CD4-positive, CD25-positive, alpha-beta regulatory T cell (primary cell): ENCODE measurements at regions not wholly inside any gene's neighbourhood (a gene's known extent, or its start where the extent isn't known, plus 50 kb on each side); places are given as distances from the start of the nearest gene placed in this dataset.

Experiments used
- ATAC-seq, 2 donors: fragments of 150-1000 bp; cut with Tn5 transposase; one replicate each; pipeline ENCODE4 v1.10.0; 2021; ENCODE audit warnings: low read depth in 2 of 2, moderate number of reproducible peaks in 2 of 2, moderate library complexity in 1 of 2
- DNase-seq, 3 donors: peaks; one replicate each; pipeline versions ENCODE4 v3.0.0 to v3.0.0-alpha.2; 2012 to 2022; ENCODE audit warnings: mixed read lengths in 1 of 3
- H3K27ac ChIP-seq: one replicate; pipeline ENCODE4 v1.7.0; 2013; ENCODE audit warnings: mild to moderate bottlenecking, low read length; ENCODE audit not compliant: insufficient read depth, poor library complexity, severe bottlenecking
- H3K27me3 ChIP-seq: one replicate; pipeline ENCODE4 v1.7.0; 2013; ENCODE audit warnings: low read length; ENCODE audit not compliant: control insufficient read depth, insufficient read depth
- H3K36me3 ChIP-seq: one replicate; pipeline ENCODE4 v1.7.0; 2013; ENCODE audit warnings: mild to moderate bottlenecking, low read length, moderate library complexity; ENCODE audit not compliant: control insufficient read depth, insufficient read depth
- H3K4me1 ChIP-seq: 2 replicates; pipeline ENCODE4 v1.7.0; 2013; ENCODE audit warnings: mild to moderate bottlenecking, low read length; ENCODE audit not compliant: insufficient read depth, control insufficient read depth, poor library complexity, severe bottlenecking
- H3K4me3 ChIP-seq: one replicate; pipeline ENCODE4 v1.7.0; 2013; ENCODE audit warnings: low read depth, mild to moderate bottlenecking, low read length, moderate library complexity
- H3K9me3 ChIP-seq, 2 experiments: 1 replicate in 1 of 2; 2 replicates in 1 of 2; pipeline ENCODE4 v1.7.0; 2013; ENCODE audit warnings: low read length in 2 of 2, mild to moderate bottlenecking in 1 of 2, moderate library complexity in 1 of 2; ENCODE audit not compliant: control insufficient read depth in 2 of 2
- H3K27ac Mint-ChIP-seq, 3 donors: one replicate each; pipeline ENCODE4 v1.8.0; 2020 to 2022; ENCODE audit warnings: mild to moderate bottlenecking in 3 of 3, mixed read lengths in 3 of 3, moderate library complexity in 2 of 3
- H3K27me3 Mint-ChIP-seq: one replicate; pipeline ENCODE4 v1.8.0; 2022; ENCODE audit warnings: mild to moderate bottlenecking, mixed read lengths
- H3K36me3 Mint-ChIP-seq: one replicate; pipeline ENCODE4 v1.8.0; 2020; ENCODE audit warnings: mixed read lengths
- H3K4me1 Mint-ChIP-seq, 4 donors: one replicate each; pipeline ENCODE4 v1.8.0; 2020 to 2022; ENCODE audit warnings: mixed read lengths in 4 of 4, mild to moderate bottlenecking in 1 of 4
- H3K4me3 Mint-ChIP-seq, 4 donors: one replicate each; pipeline ENCODE4 v1.8.0; 2020 to 2022; ENCODE audit warnings: mild to moderate bottlenecking in 4 of 4, mixed read lengths in 4 of 4, moderate library complexity in 3 of 4
- H3K9me3 Mint-ChIP-seq, 7 donors: one replicate each; pipeline ENCODE4 v1.8.0; 2020 to 2022; ENCODE audit warnings: mixed read lengths in 7 of 7, mild to moderate bottlenecking in 3 of 7, moderate library complexity in 2 of 7

DNA sequence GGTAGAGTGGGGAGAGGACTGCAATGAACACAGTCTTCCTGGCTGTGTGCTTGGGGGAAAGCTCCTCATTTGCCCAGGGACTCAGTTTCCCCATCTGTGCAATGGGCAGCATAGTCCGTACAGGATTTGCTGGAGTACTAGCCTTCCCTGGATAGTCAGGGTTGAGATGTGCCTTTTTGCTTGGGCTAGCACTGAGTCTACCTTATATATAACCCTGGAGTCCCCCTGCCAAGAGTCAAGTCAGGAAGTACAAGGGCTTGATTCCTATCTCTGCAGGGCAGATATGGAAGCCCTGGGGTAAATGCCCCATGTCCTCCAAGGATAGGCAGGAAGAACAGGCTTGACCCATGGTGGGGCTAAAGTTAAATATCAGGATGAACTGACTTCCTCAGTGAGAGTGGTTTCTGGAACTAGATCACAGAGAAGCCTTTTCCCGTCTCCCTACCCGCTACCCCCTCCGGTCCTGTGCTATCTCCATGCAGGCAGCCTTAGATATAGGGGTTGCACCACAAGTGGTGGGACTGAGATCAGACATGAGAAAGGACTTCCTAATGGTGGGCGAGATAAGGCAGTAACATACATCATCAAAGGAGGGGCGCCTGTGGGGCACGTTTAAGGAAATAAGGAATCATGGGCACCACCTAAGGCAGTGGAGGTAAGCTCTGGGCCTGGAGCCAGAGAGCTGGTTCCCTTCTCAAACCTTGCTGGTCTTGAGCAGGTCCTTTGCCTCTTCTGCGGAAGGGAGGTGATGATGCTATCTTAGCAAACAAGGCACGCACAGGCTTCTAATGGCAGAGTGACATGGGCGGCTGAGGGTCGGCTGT, 157.9 kb downstream of the MRPL14 start:
- no peak for DNase-seq
- H3K36me3 Mint-ChIP-seq = no peaks in the 10 kb centered on the region
- Histone ChIP-seq H3K4me1 (no peaks in the 10 kb centered on the region), H3K9me3 (no peaks in the 10 kb centered on the region), H3K27ac (no peak overlapping the region), H3K36me3 (no peaks in the 10 kb centered on the region), H3K27me3 (peaks cover 4% of the 10 kb centered on the region), H3K4me3 (no peak overlapping the region)
- no peak overlapping the region for H3K4me3 Mint-ChIP-seq
- H3K27ac Mint-ChIP-seq = no peak overlapping the region
- H3K27me3 Mint-ChIP-seq = peaks cover 4% of the 10 kb centered on the region
- ATAC-seq = no peak
- H3K9me3 Mint-ChIP-seq = peaks cover 0 to 3% (median 0%) of the 10 kb centered on the region in 7 donors
- H3K4me1 Mint-ChIP-seq = no peaks in the 10 kb centered on the region

DNA sequence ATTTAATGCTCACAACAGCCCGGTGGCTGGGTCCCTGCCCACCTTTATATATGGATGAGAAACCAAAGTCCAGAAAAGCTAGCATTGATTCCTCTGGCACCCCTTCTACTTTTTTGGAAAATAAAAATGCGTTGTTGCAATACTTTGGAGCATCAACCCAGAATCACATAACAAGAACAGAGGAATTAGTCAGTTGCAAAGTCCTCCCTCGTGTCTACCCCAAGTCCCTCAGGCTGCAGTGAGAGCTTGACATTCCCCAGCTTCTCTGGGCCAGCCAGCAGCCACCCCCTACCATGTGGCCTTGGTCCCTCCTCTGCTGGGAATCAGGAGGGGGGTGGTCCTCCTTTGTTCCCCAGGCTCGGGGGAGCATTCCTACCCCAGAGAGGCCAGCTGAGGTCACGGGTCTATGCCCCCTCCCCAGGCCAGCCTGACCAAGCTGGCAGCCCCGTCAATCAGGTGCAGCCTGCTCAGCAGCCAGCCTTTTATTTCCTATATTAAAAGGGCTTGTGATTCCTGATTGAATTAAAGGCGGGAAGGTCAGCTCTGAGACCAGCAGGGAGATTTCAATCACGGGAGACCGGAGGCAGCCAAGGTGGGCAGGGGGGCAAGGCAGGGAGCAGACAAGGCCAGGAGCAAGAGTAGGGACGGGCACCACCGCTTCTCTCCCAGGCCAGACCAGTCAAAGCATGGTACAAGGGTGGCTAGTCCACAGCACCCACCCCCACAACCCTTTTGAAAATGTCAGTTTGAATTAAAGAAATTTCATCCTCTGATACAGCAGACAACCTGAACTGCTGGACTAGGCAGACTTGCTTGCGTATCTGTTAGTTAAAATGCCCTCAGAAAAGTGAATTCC, 158.9 kb downstream of the MRPL14 start:
- no peaks in the 10 kb centered on the region for H3K36me3 Mint-ChIP-seq
- Histone ChIP-seq H3K27ac (no peak overlapping the region), H3K27me3 (peaks cover 4% of the 10 kb centered on the region), H3K4me3 (no peak overlapping the region), H3K36me3 (no peaks in the 10 kb centered on the region), H3K4me1 (no peaks in the 10 kb centered on the region), H3K9me3 (no peaks in the 10 kb centered on the region)
- DNase-seq = no peak
- peaks cover 0 to 3% (median 0%) of the 10 kb centered on the region in 7 donors for H3K9me3 Mint-ChIP-seq
- H3K27me3 Mint-ChIP-seq = peaks cover 4% of the 10 kb centered on the region
- no peak overlapping the region for H3K27ac Mint-ChIP-seq
- H3K4me1 Mint-ChIP-seq = no peaks in the 10 kb centered on the region
- H3K4me3 Mint-ChIP-seq = no peak overlapping the region
- no peak for ATAC-seq

- H3K27ac Mint-ChIP-seq = no peak overlapping the region
- H3K4me3 Mint-ChIP-seq = no peak overlapping the region
- H3K4me1 Mint-ChIP-seq = no peaks in the 10 kb centered on the region
- Histone ChIP-seq H3K4me1 (no peaks in the 10 kb centered on the region), H3K27me3 (peaks cover 4% of the 10 kb centered on the region), H3K4me3 (no peak overlapping the region), H3K27ac (no peak overlapping the region), H3K36me3 (no peaks in the 10 kb centered on the region), H3K9me3 (no peaks in the 10 kb centered on the region)
- no peaks in the 10 kb centered on the region for H3K36me3 Mint-ChIP-seq
- DNase-seq (no peak), ATAC-seq (no peak)
- peaks cover 4% of the 10 kb centered on the region for H3K27me3 Mint-ChIP-seq
- peaks cover 0 to 3% (median 0%) of the 10 kb centered on the region in 7 donors for H3K9me3 Mint-ChIP-seq
Measured at GRCh38 chr6:43967719-43968091, 159.5 kb downstream of the MRPL14 start.

GRCh38 chr6:43966853-43967718, 160.2 kb downstream of the MRPL14 start:
- no peaks in the 10 kb centered on the region for H3K36me3 Mint-ChIP-seq

GRCh38 chr6:43966374-43966658, 160.9 kb downstream of the MRPL14 start:
- H3K4me3 ChIP-seq = no peak overlapping the region
- Mint-ChIP-seq H3K27me3 (peaks cover 11% of the 10 kb centered on the region), H3K27ac (no peak overlapping the region), H3K4me3 (no peak overlapping the region), H3K9me3 (peaks cover 0 to 3% (median 2%) of the 10 kb centered on the region in 7 donors), H3K4me1 (no peaks in the 10 kb centered on the region), H3K36me3 (no peaks in the 10 kb centered on the region)
- ATAC-seq (no peak), DNase-seq (no peak)
- no peaks in the 10 kb centered on the region for H3K4me1 ChIP-seq
- H3K36me3 ChIP-seq = no peaks in the 10 kb centered on the region
- peaks cover 4% of the 10 kb centered on the region for H3K27me3 ChIP-seq
- no peaks in the 10 kb centered on the region for H3K9me3 ChIP-seq
- no peak overlapping the region for H3K27ac ChIP-seq

More at GRCh38 chr6:43966853-43967718, 160.2 kb downstream of the MRPL14 start:
- Histone ChIP-seq H3K36me3 (no peaks in the 10 kb centered on the region), H3K27me3 (peaks cover 4% of the 10 kb centered on the region), H3K9me3 (no peaks in the 10 kb centered on the region), H3K27ac (no peak overlapping the region), H3K4me3 (no peak overlapping the region), H3K4me1 (no peaks in the 10 kb centered on the region)
- Mint-ChIP-seq H3K9me3 (peaks cover 0 to 3% (median 0%) of the 10 kb centered on the region in 7 donors), H3K4me3 (no peak overlapping the region), H3K27ac (no peak overlapping the region), H3K4me1 (no peaks in the 10 kb centered on the region), H3K27me3 (peaks cover 5% of the 10 kb centered on the region)
- ATAC-seq = no peak
- DNase-seq = no peak

DNA sequence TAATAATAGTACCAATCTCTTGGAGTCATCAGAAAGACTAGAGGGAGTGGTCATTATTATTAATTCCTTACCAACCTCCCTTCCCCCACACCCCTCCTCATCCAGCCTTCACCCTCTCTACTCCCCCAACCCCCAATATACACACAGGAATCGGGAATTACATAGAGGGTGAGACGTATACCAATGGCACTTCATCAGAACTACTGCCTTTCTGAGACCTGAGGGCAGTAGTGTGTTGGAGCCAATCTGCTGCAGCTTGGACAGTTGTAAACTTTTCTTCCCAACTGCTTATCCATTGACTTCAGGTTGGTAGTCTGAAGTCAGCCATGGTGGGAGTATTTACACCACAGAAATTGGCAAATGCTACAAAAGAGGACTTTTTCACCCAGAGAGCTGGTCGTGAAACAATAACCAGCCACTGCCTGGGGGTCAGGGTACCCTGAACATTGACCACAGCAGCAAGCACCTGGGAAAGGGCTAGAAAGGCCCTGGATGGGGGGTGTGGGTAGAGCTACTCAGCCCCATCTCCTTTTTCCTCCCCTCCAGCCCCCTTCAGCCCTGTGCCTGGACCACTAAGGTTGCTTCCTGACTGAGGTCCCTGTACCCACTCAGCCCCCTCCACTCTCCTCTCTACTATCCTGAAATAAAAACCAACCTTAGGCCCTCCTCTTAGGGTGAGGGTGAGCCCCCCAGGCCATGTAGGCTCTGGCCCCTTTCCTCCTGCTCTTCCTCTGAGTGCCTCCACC, 161.5 kb downstream of the MRPL14 start:
- Mint-ChIP-seq H3K9me3 (peaks cover 0 to 3% (median 2%) of the 10 kb centered on the region in 7 donors), H3K27me3 (peaks cover 11% of the 10 kb centered on the region), H3K36me3 (no peaks in the 10 kb centered on the region), H3K4me1 (no peaks in the 10 kb centered on the region), H3K4me3 (no peak overlapping the region), H3K27ac (no peak overlapping the region)
- H3K4me3 ChIP-seq = no peak overlapping the region
- no peaks in the 10 kb centered on the region for H3K36me3 ChIP-seq
- DNase-seq (no peak), ATAC-seq (no peak)
- no peaks in the 10 kb centered on the region for H3K9me3 ChIP-seq
- H3K27me3 ChIP-seq = peaks cover 4% of the 10 kb centered on the region
- no peaks in the 10 kb centered on the region for H3K4me1 ChIP-seq
- no peak overlapping the region for H3K27ac ChIP-seq
